Caco-2 (cell line): ENCODE measurements at regions not wholly inside any gene's neighbourhood (a gene's known extent, or its start where the extent isn't known, plus 50 kb on each side); places are given as distances from the start of the nearest gene placed in this dataset.

Source experiments
- BruUV-seq: library from RNA; stranded (reverse); fragments of 400-500 nt; replicated peaks from 2 replicates; lab custom pipeline; 2021; lab: Mats Ljungman, UMichigan
- CTCF ChIA-PET: fragments of 300-600 bp; sonication (Branson Sonifier 250); formaldehyde crosslinking; loops from one replicate; lab custom pipeline; 2022; ENCODE audit warnings: antibody characterized with exemption; lab: Charles Lee
- POLR2A ChIA-PET: fragments of 300-600 bp; sonication (Branson Sonifier 250); formaldehyde crosslinking; loops from one replicate; lab custom pipeline; 2022; ENCODE audit warnings: antibody characterized with exemption; lab: Charles Lee
- DNase-seq, 2 experiments: peaks; one replicate each; pipeline versions ENCODE4 v3.0.0 to v3.0.0-alpha.2; 2020 to 2022
- H3K27me3 ChIP-seq: replicated peaks from 2 replicates; pipeline ENCODE4 v1.6.0; 2011; ENCODE audit warnings: low read length; ENCODE audit not compliant: control insufficient read depth, insufficient read depth
- H3K36me3 ChIP-seq: 2 replicates; pipeline ENCODE4 v1.5.1; 2011; ENCODE audit warnings: low read length; ENCODE audit not compliant: control insufficient read depth, insufficient read depth
- H3K4me1 ChIP-seq: fragments of 250-450 bp; sonication (Bioruptor Pico); 2 replicates; pipeline ENCODE4 v1.5.1; 2020; ENCODE audit warnings: mild to moderate bottlenecking
- H3K4me3 ChIP-seq: 2 replicates; pipeline ENCODE4 v1.5.1; 2011; ENCODE audit warnings: low read depth, mild to moderate bottlenecking, control low read depth, low read length
- H3K9me3 ChIP-seq: fragments of 250-450 bp; sonication (Bioruptor Pico); 2 replicates; pipeline ENCODE4 v1.5.1; 2020; ENCODE audit warnings: mild to moderate bottlenecking, moderate library complexity
- H3K27ac Mint-ChIP-seq: one replicate; pipeline ENCODE4 v1.8.0; 2022; ENCODE audit warnings: mixed read lengths; ENCODE audit not compliant: unreplicated experiment
- H3K27me3 Mint-ChIP-seq: one replicate; pipeline ENCODE4 v1.8.0; 2022; ENCODE audit warnings: mixed read lengths; ENCODE audit not compliant: insufficient read depth, unreplicated experiment
- H3K36me3 Mint-ChIP-seq: one replicate; pipeline ENCODE4 v1.8.0; 2022; ENCODE audit warnings: mild to moderate bottlenecking, mixed read lengths; ENCODE audit not compliant: insufficient read depth, unreplicated experiment
- H3K4me1 Mint-ChIP-seq: one replicate; pipeline ENCODE4 v1.8.0; 2022; ENCODE audit warnings: low read depth, mixed read lengths; ENCODE audit not compliant: unreplicated experiment
- H3K4me3 Mint-ChIP-seq: one replicate; pipeline ENCODE4 v1.8.0; 2022; ENCODE audit warnings: mild to moderate bottlenecking, moderate library complexity, mixed read lengths; ENCODE audit not compliant: unreplicated experiment
- H3K9me3 Mint-ChIP-seq: one replicate; pipeline ENCODE4 v1.8.0; 2022; ENCODE audit warnings: mixed read lengths; ENCODE audit not compliant: unreplicated experiment
- CTCF ChIP-seq, 2 experiments: fragments of 200-600 bp in 1 of 2; IDR thresholded peaks; 1 replicate in 1 of 2; 2 replicates in 1 of 2; pipeline versions ENCODE4 v1.5.1 to v1.8.0; 2011 to 2022; ENCODE audit warnings: antibody characterized with exemption in 1 of 2, control low read depth in 1 of 2, inconsistent platforms in 1 of 2, low read depth in 1 of 2, low read length in 1 of 2, mild to moderate bottlenecking in 1 of 2, moderate library complexity in 1 of 2; ENCODE audit not compliant: insufficient read depth in 1 of 2, severe bottlenecking in 1 of 2, unreplicated experiment in 1 of 2
- intact Hi-C: fragments of 100-400 bp; cut with micrococcal nuclease; formaldehyde crosslinking; loops from one replicate; pipeline ENCODE4 v1.10.0; 2022; ENCODE audit not compliant: unreplicated experiment

DNA sequence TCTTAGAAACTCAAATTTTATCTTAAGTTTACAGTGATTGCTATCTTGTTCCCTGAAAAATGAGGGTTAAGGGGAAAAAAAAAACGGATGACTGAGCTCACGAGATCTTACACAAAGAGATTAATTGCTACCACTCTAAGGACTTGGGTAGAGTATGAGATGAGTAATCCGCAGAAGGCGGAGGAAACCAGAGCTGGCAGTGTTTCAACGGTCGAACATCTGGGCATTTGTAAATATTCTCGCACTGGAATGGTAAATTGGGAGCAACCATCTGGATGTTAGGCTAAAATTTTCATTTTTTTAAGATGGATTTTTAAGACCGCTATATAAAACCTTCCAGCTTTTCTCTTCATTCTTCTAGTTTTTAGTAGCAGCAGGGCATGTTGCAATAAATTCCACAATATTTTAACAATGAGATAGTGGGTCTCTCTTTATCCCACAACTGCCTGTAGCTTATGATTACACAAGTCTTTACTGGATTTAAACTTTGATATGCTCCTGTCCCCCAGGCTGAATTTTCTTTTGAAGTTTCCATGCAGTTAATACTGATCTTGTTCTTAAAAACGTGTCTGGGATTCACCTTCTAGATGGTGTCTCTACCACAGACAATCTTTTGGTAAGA, 1324.1 kb downstream of the AACS start:
- POLR2A ChIA-PET, result no interaction called here
- no peak overlapping the region for H3K4me3 ChIP-seq
- H3K9me3 ChIP-seq, result no peaks in the 10 kb centered on the region
- H3K27me3 Mint-ChIP-seq, result peaks cover 2% of the 10 kb centered on the region
- no peaks in the 10 kb centered on the region for H3K36me3 ChIP-seq
- no peak overlapping the region for H3K27ac Mint-ChIP-seq
- no TSS peak for BruUV-seq
- H3K27me3 ChIP-seq, result no peaks in the 10 kb centered on the region
- CTCF ChIA-PET, result no interaction called here
- TF ChIP-seq CTCF (IDR thresholded peaks at IDR 0.05; ENCODE audit: insufficient read depth in 1 of 2, low read depth in 1 of 2, low read length in 1 of 2, severe bottlenecking in 1 of 2, unreplicated experiment in 1 of 2), result no peak
- intact Hi-C loops, result no loop called here
- H3K36me3 Mint-ChIP-seq, result no peaks in the 10 kb centered on the region
- H3K4me1 ChIP-seq, result no peaks in the 10 kb centered on the region
- no peaks in the 10 kb centered on the region for H3K4me1 Mint-ChIP-seq
- no peak for DNase-seq
- peaks cover 11% of the 10 kb centered on the region for H3K9me3 Mint-ChIP-seq
- H3K4me3 Mint-ChIP-seq, result no peak overlapping the region

- CTCF ChIA-PET, result no interaction called here
- H3K9me3 Mint-ChIP-seq, result peaks cover 11% of the 10 kb centered on the region
- H3K27ac Mint-ChIP-seq, result no peak overlapping the region
- Histone ChIP-seq H3K27me3 (no peaks in the 10 kb centered on the region), H3K9me3 (no peaks in the 10 kb centered on the region), H3K36me3 (no peaks in the 10 kb centered on the region), H3K4me1 (no peaks in the 10 kb centered on the region), H3K4me3 (no peak overlapping the region)
- H3K4me3 Mint-ChIP-seq, result no peak overlapping the region
- no TSS peak for BruUV-seq
- POLR2A ChIA-PET, result no interaction called here
- H3K36me3 Mint-ChIP-seq, result no peaks in the 10 kb centered on the region
- no peak for TF ChIP-seq CTCF (IDR thresholded peaks at IDR 0.05; ENCODE audit: insufficient read depth in 1 of 2, low read depth in 1 of 2, low read length in 1 of 2, severe bottlenecking in 1 of 2, unreplicated experiment in 1 of 2)
- intact Hi-C loops, result no loop called here
- peaks cover 2% of the 10 kb centered on the region for H3K27me3 Mint-ChIP-seq
- H3K4me1 Mint-ChIP-seq, result no peaks in the 10 kb centered on the region
- DNase-seq, result no peak
Observed at GRCh38 chr12:126389961-126390360, 1324.7 kb downstream of the AACS start.

- intact Hi-C loops, result no loop called here
- Histone ChIP-seq H3K27me3 (no peaks in the 10 kb centered on the region), H3K9me3 (no peaks in the 10 kb centered on the region), H3K4me1 (no peaks in the 10 kb centered on the region), H3K36me3 (no peaks in the 10 kb centered on the region), H3K4me3 (no peak overlapping the region)
- Mint-ChIP-seq H3K36me3 (no peaks in the 10 kb centered on the region), H3K9me3 (peaks cover 11% of the 10 kb centered on the region), H3K4me1 (no peaks in the 10 kb centered on the region), H3K4me3 (no peak overlapping the region), H3K27me3 (peaks cover 2% of the 10 kb centered on the region), H3K27ac (no peak overlapping the region)
- no peak for DNase-seq
- BruUV-seq, result no TSS peak
- POLR2A ChIA-PET, result no interaction called here
- TF ChIP-seq CTCF (IDR thresholded peaks at IDR 0.05; ENCODE audit: insufficient read depth in 1 of 2, low read depth in 1 of 2, low read length in 1 of 2, severe bottlenecking in 1 of 2, unreplicated experiment in 1 of 2), result no peak
- CTCF ChIA-PET, result no interaction called here
Observed at GRCh38 chr12:126390969-126391566, 1325.8 kb downstream of the AACS start.
